ENCODE measurements at regions not wholly inside any gene's neighbourhood (a gene's known extent, or its start where the extent isn't known, plus 50 kb on each side); places are given as distances from the start of the nearest gene placed in this dataset.

GRCh38 chr18:25648716-25649260 lies 296.8 kb upstream of the ZNF521 start:
- intact Hi-C loops (cut with micrococcal nuclease; ENCODE audit: unreplicated experiment) = no loop called here
- Histone ChIP-seq H3K79me2 (ENCODE audit: low read depth) (no peaks in the 10 kb centered on the region), H2AFZ (no peak overlapping the region), H3K27ac (no peak overlapping the region), H3K36me3 (ENCODE audit: low read depth) (no peaks in the 10 kb centered on the region), H3K4me3 (no peak overlapping the region), H4K20me1 (ENCODE audit: insufficient read depth) (no peaks in the 10 kb centered on the region), H3K4me2 (no peak overlapping the region), H3K4me1 (replicated peaks; ENCODE audit: insufficient read depth) (no peaks in the 10 kb centered on the region), H3F3A (ENCODE audit: insufficient read depth, low read depth) (no peaks in the 10 kb centered on the region), H3K9me3 (ENCODE audit: insufficient read depth, low read depth) (no peaks in the 10 kb centered on the region), H3K27me3 (ENCODE audit: insufficient read depth, low read depth) (no peaks in the 10 kb centered on the region), H3K9me2 (ENCODE audit: insufficient read depth) (no peaks in the 10 kb centered on the region)
- no TSS peak for BruUV-seq (replicated peaks)
- no peak for DNase-seq
- CTCF ChIA-PET = no interaction called here
- no peak for TF ChIP-seq EZH2 (IDR thresholded peaks at IDR 0.05; ENCODE audit: low read depth)
- no peak for TF ChIP-seq CTCF (conservative IDR thresholded peaks at IDR 0.05)
- POLR2A ChIA-PET (ENCODE audit: unreplicated experiment) = no interaction called here

DNA sequence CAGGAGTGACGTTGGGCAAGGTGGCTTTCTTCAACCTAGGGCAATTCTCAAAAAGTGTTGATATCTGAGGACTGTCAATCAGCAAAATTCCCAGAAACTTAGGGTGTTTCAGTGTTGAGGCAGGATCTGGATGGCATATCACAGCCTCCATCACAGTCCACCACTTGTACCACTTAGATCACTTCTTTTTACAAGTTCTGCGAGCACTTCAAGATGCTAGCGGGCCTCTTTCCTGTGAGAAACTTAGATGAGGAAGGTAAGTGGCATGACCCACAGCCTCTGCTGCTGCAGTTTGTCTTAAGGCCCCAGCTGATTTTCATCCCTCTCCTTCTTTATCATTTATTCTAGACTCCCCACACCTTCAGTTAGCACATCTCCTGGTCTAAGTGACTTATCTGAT lies 295.4 kb upstream of the ZNF521 start:
- Histone ChIP-seq H3K9me2 (ENCODE audit: insufficient read depth) (no peaks in the 10 kb centered on the region), H3K36me3 (ENCODE audit: low read depth) (no peaks in the 10 kb centered on the region), H3K9me3 (ENCODE audit: insufficient read depth, low read depth) (no peaks in the 10 kb centered on the region), H3K4me2 (no peak overlapping the region), H3K79me2 (ENCODE audit: low read depth) (no peaks in the 10 kb centered on the region), H3F3A (ENCODE audit: insufficient read depth, low read depth) (no peaks in the 10 kb centered on the region), H4K20me1 (ENCODE audit: insufficient read depth) (no peaks in the 10 kb centered on the region), H3K4me3 (no peak overlapping the region), H3K27me3 (ENCODE audit: insufficient read depth, low read depth) (no peaks in the 10 kb centered on the region), H3K27ac (no peak overlapping the region), H3K4me1 (replicated peaks; ENCODE audit: insufficient read depth) (no peaks in the 10 kb centered on the region), H2AFZ (no peak overlapping the region)
- CTCF ChIA-PET = no interaction called here
- POLR2A ChIA-PET (ENCODE audit: unreplicated experiment) = no interaction called here
- intact Hi-C loops (cut with micrococcal nuclease; ENCODE audit: unreplicated experiment) = no loop called here
- DNase-seq = no peak
- BruUV-seq (replicated peaks) = no TSS peak
- TF ChIP-seq CTCF (conservative IDR thresholded peaks at IDR 0.05) (no peak), EZH2 (IDR thresholded peaks at IDR 0.05; ENCODE audit: low read depth) (no peak)

DNA sequence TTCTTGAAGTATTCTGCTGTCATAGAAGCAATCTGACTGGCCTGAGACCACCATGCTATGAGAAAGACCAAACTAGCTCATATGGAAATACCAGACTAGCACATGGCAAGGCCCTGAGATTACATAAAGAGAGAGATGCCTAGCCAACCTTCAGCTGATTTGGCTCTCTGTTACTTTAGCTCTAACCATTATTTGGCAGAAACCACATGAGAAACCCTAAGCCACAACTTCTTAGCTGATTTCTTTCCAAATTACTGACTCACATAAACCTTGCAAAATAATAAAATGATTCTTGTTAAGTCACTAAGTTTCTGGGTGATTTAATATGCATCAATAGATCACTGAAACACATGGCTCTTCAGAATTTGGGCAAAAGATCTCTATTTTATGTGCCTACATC lies 295.0 kb upstream of the ZNF521 start:
- ChIA-PET CTCF (no interaction called here), POLR2A (ENCODE audit: unreplicated experiment) (no interaction called here)
- Histone ChIP-seq H3K27me3 (ENCODE audit: insufficient read depth, low read depth) (no peaks in the 10 kb centered on the region), H3F3A (ENCODE audit: insufficient read depth, low read depth) (no peaks in the 10 kb centered on the region), H3K9me3 (ENCODE audit: insufficient read depth, low read depth) (no peaks in the 10 kb centered on the region), H3K36me3 (ENCODE audit: low read depth) (no peaks in the 10 kb centered on the region), H3K4me2 (no peak overlapping the region), H3K9me2 (ENCODE audit: insufficient read depth) (no peaks in the 10 kb centered on the region), H3K4me3 (no peak overlapping the region), H3K79me2 (ENCODE audit: low read depth) (no peaks in the 10 kb centered on the region), H2AFZ (no peak overlapping the region), H3K4me1 (replicated peaks; ENCODE audit: insufficient read depth) (no peaks in the 10 kb centered on the region), H3K27ac (no peak overlapping the region), H4K20me1 (ENCODE audit: insufficient read depth) (no peaks in the 10 kb centered on the region)
- DNase-seq = no peak
- no TSS peak for BruUV-seq (replicated peaks)
- no peak for TF ChIP-seq EZH2 (IDR thresholded peaks at IDR 0.05; ENCODE audit: low read depth)
- TF ChIP-seq CTCF (conservative IDR thresholded peaks at IDR 0.05) = no peak
- intact Hi-C loops (cut with micrococcal nuclease; ENCODE audit: unreplicated experiment) = no loop called here

All from PC-9 (cell line).